ENCODE measurements at regions not wholly inside any gene's neighbourhood (a gene's known extent, or its start where the extent isn't known, plus 50 kb on each side); places are given as distances from the start of the nearest gene placed in this dataset.

GRCh38 chr1:90768826-90769225, 51.7 kb upstream of the BARHL2 start:
- no peak for TF ChIP-seq YY1 (IDR thresholded peaks at IDR 0.05; ENCODE audit: insufficient read depth, insufficient read length)
- no peak for TF ChIP-seq ZNF274 (IDR thresholded peaks at IDR 0.05; ENCODE audit: low read depth, low read length)
